Pons (tissue), 1 donor: ENCODE measurements at regions not wholly inside any gene's neighbourhood (a gene's known extent, or its start where the extent isn't known, plus 50 kb on each side); places are given as distances from the start of the nearest gene placed in this dataset.
"Not testable (repeated sequence)": the region's sequence is repeated elsewhere in the genome, so short reads cannot be mapped to it uniquely, and the experiment has no call there.

Experiments
- DNase-seq: peaks from one replicate; pipeline ENCODE4 v3.0.0-alpha.2; 2016; ENCODE audit warnings: low spot score

DNA sequence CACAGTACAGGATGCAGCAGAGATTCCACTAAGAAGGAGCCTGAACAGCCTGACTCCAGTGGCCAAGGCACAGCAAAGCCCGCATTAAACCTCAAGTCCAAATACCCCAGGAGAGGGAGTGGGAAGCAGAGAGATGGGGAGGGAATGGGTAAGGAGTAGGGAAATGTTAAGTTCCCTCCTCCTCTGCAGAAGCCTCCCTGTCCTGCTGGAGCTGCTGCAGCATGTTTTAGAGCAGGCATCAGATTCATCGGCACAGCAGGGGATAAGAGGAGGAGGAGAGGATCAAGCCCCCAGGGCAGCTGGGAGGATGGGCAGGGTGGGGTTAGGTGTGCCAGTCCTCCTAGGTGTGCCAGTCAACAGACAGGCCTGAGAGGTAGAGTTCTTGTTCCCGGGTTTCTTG is 709.7 kb downstream of the PTPRU start:
- no peak for DNase-seq

DNA sequence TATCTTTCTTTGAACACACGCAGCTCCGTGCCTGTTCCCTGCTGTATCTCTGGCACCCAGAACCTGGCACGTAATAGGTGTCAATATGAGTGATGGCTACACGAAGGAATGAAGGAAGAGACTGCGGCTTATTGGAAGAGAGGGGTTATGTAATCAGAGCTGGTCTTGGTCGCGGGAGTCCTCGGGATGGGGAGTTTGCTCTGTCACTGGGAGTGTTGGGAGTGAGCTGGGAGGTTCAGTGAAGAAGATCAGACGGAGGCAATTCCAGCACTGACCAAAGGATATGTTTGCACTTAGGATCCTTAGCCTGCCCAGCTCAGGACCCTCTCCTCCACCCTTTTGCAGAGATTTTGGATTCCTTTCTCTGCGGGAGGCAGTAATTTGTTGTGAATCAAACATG is 709.1 kb downstream of the PTPRU start:
- DNase-seq: no peak

DNA sequence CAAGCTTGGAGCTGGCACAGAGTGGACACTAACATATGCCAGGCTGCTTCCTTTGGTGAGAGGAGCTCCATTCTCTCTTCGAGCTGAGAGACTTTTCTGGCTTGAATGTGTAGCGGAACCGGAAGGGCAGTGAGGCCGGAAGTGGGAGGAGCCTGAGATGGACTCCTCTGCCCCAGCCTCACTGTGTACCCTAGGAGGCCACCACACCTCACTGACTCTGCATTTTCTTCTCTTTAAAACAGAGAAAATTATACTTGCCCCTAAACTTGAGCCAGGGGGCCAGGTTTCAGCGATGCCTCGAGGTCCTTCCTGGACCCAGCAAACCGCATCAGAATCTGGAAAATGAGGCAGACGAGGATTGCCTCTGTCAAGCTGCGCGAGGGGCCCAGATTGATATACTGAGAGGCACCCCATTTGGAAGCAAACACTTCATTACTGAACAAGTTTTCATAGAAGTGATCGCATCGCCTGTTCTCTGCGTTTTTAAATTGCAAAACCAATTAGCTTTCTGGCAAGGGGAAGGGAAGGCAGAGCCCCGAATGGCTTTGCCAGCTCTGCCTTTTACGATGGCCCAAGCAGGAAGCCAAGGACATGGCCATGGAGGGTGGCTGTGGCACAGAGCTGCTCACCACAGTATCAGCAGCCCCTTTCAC is 708.1 kb downstream of the PTPRU start:
- DNase-seq: no peak

DNA sequence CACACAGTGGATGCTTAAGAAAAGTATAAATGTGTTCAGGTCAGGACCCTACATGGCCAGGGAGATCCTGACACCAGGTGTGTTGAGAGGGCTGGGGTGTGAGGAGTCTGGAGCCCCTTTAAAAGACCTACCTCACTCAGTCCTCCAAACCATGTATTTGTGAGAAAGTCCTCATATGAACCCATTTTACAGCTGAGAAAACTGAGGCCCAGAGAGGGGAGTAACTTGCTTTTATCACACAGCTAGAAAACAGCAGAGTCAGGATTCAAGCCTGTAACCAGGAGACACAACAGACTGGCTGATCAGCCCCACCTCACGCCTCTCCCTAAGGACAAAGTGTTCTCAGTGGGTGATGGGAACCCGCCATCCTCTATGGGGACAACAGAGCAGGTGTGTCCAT is 706.7 kb downstream of the PTPRU start:
- no peak for DNase-seq

DNA sequence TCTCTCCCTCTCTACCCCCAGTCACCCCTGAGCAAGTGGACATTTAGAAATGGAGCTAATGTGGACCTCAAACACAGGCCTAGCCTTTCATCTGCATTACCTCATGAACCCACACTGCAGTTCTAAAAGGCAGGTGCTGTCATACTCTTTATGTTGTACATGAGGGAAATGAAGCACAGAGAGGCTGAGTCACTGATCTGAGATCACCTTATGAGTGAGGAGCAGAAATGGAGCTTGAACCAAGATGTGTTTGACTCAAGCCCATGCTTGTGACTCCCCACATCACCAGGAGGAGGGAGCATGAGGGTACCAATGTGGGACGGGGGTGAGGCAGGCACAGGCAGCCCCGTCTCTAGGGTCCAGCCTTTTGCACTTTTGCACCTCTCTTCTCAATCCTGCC is 702.8 kb downstream of the PTPRU start:
- no peak for DNase-seq

DNA sequence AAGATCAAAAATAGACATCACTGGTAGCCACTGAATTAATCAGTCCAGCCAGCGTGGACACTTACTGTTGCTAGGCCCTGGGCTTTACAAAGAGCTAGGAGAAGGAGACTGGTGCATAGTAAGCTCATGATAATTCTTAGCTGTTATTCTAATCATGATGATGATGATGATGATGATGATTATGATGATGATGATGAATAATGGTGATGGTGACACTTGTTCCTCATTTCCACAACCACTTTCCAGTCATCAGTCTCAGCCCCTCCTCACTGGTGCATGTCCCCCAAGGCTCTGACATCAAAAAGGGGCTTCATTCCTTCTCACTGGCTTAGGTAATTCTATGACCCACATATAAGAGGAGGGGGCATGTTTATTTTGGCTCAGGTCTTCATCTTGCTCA is 701.0 kb downstream of the PTPRU start:
- DNase-seq: no peak

DNA sequence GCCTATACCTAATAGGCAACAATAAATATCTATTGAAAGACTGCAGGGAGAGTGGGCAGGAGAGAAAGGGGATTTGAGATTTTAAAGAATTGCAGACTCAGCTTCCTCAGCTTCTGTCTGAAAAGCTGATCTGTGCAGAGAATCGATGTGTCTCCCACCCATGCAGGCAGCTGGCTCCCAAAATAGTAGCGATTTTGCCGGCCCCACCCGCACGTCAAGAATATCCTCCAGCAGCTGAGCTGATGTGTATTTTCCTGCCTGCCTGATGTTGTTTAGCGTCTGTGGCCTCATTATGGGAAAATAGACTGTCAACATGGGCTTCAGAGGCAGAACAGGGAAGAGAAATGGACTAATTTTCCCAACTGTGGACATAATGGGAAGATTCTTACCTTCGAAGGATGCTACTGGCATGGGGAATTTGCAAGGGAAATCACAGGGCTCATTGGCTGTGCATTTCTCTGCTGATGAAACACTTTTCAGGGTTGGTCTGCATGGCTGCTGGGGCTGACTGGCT is 699.8 kb downstream of the PTPRU start:
- no peak for DNase-seq

DNA sequence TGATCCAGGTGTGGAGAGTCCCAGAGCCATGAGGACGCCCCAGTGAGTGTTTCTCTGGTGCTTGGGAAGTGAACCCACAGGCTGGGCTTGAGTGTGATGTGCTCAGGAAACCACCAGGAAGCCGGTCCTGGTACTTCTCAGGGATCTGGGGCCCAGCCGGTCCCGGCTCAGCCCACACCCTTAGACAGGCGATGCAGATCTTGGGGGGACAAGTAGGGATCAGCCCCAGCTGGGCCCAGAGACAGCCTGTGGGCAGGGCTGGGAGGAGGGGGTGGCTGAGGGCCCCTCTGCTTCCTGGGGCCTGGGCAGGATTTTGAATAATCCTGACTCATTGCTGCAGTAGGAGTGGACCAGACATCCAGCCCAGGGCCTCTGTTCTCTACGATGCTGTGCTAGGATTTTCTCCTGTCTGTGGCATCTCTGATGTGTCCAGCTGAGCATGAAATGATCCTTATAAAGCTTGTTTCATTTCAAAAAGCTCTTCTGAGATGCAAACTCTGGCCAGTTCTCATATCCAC is 698.0 kb downstream of the PTPRU start:
- DNase-seq: no peak

DNA sequence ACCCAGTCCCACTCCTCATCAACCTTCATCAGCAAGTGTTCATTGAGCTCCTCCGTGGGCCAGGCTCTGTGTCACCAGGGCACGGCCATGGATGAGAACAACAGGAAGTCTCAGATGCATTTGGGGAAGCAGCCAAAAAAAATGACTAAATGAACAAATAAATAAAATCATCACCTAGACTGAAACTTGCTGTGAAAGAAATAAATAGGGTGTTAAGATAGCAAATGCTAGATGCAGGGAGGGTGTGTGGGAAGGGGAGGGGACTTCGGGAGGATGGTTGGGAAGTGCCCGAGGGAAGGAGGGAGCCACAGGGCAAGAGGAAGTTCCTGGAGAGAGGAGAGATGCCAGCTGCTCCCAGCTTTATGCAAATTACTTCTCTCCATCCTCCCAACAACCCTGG is 696.7 kb downstream of the PTPRU start:
- DNase-seq: no peak

DNA sequence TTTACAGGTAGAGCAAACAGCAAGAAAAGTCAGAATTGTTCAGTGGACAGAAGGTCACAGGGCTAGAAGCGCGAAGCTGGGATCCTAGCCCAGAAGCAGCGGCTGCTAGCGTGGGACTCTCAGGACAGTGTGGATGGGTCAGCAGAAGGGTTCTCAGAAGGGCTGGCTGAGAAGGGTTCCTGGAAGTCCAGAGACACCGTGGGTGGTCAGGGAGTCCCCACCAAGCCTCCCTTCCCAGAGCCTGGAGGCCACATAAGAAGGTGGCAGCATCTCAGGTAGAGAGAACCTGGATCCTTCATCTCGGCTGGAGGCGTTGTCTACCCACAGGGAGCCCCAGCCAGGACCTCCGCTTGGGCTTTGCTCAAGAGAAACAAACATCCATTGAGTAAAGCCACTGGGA is 696.3 kb downstream of the PTPRU start:
- DNase-seq: no peak

DNA sequence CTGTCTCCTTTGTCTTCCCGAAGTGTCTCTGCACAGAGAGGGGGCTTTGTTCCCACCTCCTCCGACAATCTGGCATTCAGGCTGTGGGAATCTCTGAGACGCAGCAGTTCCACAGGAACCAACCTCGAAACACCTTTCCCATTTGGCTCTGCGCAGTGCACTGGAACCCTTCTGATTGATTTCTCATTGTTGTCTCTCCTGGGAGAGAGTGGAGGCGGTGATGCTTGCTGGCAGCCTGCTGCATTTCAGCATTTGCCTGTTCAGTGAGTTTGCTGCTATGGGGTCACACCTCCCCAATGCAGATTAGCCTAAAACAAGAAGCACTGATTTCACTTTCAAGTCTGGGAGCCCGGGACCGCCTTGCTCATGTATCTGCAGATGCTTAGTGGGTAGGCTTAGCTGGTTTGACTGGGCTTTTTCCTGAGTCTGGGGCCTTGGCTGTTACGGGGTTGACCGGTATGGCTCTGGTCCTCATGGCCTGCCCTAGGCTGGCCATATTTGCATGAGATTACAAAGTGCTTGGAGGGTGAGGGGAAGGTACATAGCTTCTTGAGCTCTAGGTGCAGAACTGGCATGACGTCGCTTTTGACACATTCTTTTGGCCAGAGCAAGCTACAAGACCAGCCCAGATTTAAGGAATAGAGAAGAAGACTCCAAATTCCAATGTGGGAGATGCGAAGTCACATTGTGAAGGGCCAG is 695.3 kb downstream of the PTPRU start:
- DNase-seq: no peak

DNA sequence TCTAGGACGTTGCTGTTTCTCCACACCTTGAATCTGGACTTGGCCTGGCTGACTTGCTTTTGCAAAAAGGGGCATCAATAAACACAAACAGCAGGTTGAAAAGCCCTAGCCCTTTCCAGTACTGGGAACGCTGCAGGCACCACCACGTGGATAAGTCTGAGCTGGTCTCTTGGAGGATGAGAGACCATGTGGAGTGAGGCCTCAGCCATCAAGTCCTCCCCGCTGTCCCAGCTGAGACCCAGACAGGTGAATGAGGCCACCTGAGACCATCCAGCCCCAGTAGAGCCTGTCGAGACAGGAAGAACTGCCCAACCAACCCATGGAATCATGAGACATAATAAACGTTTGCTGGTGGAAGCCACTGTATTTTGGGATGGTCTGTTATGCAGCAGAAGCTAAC is 688.7 kb downstream of the PTPRU start:
- no peak for DNase-seq

DNA sequence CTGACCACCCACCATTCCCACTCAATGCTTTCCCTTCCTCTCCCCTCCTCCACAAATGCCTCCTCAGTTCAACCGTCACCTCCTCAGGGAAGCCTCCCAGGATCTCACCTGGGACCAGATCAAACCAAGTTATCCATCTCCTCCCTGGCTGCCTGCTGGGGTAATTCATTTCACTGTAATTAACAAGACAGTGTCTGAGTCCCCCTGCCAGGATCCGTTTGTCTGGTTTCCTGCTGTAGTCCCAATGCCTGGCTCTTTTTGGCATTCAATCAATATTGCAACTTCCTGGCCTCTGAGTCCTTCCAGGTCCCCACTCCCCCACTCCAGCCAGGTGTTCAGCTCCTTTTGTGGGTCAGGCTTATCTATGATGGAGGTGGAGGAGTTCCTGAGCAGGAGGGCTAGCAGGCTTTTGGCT is 687.7 kb downstream of the PTPRU start:
- DNase-seq: no peak

DNA sequence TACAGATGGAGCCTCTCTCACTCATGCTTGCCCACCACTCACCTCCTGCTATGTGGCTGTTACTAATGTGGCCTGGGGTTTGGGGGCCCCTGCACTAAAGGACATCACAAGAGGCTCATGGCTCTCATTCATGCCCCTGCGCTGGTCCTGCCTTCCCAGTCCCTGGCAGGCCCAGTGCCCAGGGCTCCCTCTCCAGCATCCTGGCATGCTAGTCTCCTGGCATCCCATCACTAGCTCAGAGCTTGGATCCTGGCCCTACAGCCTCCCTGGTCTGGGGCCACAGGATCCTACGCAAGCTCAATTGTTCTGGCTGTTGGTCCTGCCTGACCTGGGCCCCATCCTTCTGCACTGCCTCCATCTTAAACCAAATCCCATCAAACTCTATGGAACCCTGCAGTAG is 685.4 kb downstream of the PTPRU start:
- no peak for DNase-seq

DNA sequence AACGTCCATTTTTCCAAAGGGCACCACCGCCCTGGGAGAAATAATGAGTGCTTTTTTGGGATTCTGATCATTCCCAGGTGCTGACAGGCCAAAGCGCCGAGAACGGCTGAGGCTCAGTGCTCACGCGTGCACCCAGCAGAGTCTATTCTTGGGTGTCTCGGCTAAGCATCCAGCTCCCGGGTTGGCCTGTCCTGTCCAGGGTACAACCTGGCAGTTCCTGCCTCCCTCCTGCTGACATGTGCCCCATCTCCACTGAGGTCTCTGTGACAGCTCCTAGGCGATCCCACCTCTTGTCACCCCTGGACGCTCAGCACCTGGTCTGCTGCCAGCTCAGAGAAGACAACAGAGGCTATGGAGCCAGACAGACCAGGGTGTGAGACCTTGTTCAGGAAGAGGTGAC is 684.5 kb downstream of the PTPRU start:
- no peak for DNase-seq

DNA sequence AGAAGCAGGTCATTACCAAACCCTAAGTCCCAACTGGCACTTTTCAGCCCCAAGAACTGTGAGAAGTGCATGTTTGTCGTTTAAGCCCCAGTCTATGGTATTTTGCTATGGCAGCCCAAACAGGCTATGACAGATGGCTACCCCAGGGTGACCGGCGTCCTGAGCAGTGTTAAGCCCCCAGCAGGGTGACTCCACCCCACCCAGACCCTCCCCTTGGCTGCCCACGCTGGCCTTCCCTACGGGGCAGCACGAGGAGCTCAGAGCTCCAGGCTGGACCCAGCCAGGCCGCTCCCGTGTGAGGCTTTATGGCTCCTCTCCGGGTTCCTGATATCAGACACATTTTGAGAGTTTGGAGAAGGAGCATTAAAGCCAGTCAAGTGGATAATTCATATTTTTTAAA is 684.0 kb downstream of the PTPRU start:
- no peak for DNase-seq

DNA sequence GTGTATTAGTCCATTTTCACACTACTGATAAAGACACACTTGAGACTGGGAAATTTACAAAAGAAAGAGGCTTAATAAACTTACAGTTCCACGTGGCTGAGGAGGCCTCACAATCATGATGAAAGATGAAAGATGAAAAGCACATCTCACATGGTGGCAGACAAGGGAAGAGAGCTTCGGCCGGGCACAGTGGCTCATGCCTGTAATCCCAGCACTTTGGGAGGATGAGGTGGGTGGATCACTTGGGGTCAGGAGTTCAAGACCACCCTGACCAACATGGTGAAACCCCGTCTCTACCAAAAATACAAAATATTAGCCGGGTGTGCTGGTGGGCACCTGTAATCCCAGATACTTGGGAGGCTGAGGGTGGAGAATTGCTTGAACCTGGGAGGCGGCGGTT is 682.7 kb downstream of the PTPRU start:
- not testable (repeated sequence) for DNase-seq

DNA sequence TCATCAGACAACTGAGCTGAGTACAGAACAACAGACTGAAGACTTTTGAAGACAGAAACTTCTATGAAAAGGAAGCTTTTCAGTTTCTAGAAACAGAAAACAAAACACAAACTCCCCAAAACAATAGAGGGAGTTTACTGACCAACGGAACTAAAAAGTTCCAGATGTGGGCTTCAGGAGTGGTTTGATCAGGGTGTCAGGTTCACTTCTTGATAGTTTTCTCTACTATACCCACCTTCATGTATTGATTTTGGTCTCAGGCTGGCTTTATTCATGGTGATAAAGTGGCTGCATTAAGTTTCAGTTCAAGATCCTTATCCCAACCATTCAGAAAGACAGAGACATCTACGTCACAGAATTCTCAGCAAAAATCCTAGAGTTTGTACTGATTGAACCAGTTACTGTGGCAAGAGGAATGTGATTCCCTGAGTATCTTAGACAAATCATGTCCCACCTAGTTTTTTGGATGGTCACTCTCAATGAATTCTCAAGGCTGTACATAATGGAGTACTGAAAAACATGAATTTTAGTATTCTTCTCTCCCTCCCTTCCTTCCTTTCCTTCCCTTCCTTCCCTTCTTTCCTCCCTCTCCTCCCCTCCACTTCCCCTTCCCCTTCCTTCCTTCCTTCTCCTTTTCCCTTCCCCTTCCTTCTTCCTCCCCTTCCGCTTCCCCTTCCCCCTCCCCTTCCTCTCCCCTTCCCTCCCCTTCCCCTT is 680.5 kb downstream of the PTPRU start:
- DNase-seq: no peak

DNA sequence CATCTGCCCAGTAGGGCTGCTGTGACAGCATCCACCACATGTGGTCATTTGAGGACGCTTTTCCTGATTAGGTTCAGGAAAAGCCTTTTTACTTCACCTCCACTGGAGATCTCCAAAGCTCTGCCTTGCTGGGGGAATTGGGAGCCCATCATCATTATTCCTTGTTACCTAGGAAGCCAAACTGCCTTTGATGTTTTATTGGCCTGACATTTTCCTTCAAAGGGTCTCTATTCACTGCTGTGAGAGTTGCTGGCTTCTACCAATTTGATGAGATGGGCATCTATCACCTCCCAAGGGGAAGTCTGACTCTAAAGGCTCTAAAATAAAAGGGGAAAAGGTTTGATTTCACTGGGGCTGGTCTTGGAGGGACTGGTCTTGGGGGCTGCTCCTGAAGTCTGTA is 678.6 kb downstream of the PTPRU start:
- DNase-seq: no peak

DNA sequence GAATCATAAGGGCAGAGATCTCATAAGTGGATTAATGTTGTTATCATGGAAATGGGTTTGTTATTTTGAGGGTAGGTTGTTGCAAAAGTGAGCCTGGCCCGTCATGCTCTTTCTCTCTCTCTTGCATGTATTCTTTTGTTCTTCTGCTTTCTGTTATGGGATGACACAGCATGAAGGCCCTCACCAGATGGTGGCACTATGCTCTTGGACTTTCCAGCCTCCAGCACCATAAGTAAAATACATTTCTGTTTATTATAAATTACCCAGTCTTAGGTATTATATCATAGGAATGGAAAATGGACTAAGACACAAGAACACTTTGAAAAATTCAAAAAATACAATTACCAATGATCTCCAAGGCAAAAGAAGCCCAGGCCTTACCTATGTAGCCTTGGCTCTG is 676.1 kb downstream of the PTPRU start:
- DNase-seq: no peak

DNA sequence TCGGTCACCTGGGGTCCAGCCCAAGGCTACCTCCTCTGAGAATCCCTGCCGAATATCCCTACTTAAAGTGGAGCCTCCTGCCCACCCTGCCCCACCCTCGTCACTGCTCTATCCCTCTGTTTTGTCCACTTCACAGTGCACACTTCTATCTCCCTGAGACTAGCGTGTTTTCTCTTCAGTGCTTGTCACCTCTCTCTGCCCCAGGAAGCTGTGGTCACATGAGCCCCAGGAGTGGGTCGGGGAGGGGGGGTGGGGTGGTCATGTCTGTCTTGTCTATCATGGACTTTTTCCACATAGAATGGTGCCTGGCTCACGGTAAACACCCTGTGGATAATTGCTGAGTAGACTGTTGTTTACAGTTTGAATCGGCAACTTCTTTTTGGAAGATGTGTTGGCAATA is 673.6 kb downstream of the PTPRU start:
- no peak for DNase-seq

DNA sequence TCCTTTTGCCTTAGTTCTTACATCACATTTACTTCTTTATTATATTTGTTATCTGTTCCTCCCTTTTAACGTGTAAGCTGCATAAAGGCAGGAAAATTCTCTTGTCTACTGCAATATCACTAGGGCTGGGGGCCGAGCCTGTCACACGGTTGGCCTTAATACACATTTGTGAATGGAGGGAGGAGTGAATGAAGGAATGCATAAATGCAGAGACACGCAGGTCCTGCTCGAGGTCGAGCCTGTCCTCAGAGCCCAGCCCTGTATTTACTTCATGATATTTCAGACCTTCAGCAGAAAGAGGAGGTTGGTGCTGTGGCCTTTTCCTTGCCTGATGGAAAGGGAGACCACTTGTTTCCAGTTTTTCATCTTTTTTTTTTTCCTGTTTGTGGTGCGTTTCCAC is 671.3 kb downstream of the PTPRU start:
- DNase-seq: no peak

DNA sequence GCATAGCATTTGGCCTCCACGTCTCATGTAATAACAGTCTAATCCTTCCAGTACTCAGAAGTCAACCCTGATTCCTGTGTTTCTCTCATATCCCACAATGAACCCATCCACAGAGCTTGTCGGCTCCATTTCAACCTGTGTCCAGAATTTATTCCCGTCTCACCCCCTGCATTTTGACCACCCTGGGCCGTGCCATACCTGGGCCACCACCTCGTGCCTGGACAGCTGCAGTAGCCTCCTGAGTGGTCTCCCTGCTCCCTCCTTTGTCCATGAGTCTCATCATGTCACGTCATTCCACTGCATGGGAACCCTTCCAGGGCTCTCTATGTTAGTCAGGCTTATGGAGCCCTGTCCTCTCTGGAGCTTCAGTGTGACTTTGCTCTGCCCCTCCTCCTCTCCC is 670.6 kb downstream of the PTPRU start:
- no peak for DNase-seq
